B cell (primary cell): ENCODE measurements at regions not wholly inside any gene's neighbourhood (a gene's known extent, or its start where the extent isn't known, plus 50 kb on each side); places are given as distances from the start of the nearest gene placed in this dataset.

Experiments
- ATAC-seq: fragments of 200-7000 bp; cut with Tn5 transposase; one replicate; pipeline ENCODE4 v1.10.0; 2021; ENCODE audit warnings: low read depth, mild to moderate bottlenecking, moderate number of reproducible peaks, moderate library complexity
- CTCF ChIA-PET: fragments of 350-600 bp; sonication (Branson Sonifier 250); formaldehyde crosslinking; loops from one replicate; lab custom pipeline; 2021; ENCODE audit warnings: antibody characterized with exemption, inconsistent platforms; lab: Charles Lee
- POLR2A ChIA-PET: fragments of 350-600 bp; sonication (Branson Sonifier 250); formaldehyde crosslinking; loops from one replicate; lab custom pipeline; 2021; ENCODE audit warnings: antibody characterized with exemption; lab: Charles Lee
- DNase-seq: peaks from one replicate; pipeline ENCODE4 v3.0.0; 2013
- H2AFZ ChIP-seq: 2 replicates; pipeline ENCODE4 v1.6.1; 2012; ENCODE audit warnings: mild to moderate bottlenecking, low read depth, low read length; ENCODE audit not compliant: insufficient read depth, poor library complexity, severe bottlenecking
- H3K27ac ChIP-seq, 2 donors: 1 replicate in 1 of 2; 2 replicates in 1 of 2; pipeline ENCODE4 v1.5.1; 2012 to 2013; ENCODE audit warnings: low read length in 2 of 2, mild to moderate bottlenecking in 2 of 2, moderate library complexity in 1 of 2
- H3K27me3 ChIP-seq, 4 experiments: fragments of 200-600 bp in 1 of 4; sonication (generic) in 1 of 4; replicated peaks in 1 of 4; 1 replicate in 2 of 4; 2 replicates in 2 of 4; pipeline versions ENCODE4 v1.6.1 to v1.7.0; 2013 to 2016; ENCODE audit warnings: low read length in 3 of 4, mild to moderate bottlenecking in 2 of 4, mixed read lengths in 1 of 4, moderate library complexity in 1 of 4; ENCODE audit not compliant: insufficient read depth in 4 of 4, control insufficient read depth in 3 of 4; ENCODE audit errors: control extremely low read depth in 1 of 4
- H3K36me3 ChIP-seq, 2 experiments: replicated peaks in 1 of 2; 1 replicate in 1 of 2; 2 replicates in 1 of 2; pipeline versions ENCODE4 v1.6.1 to v1.7.1; 2013; ENCODE audit warnings: low read length in 1 of 2; ENCODE audit not compliant: insufficient read depth in 2 of 2, control insufficient read depth in 1 of 2; ENCODE audit errors: control extremely low read depth in 1 of 2, extremely low read depth in 1 of 2
- H3K4me1 ChIP-seq, 2 donors: fragments of 200-600 bp in 1 of 2; sonication (generic) in 1 of 2; 1 replicate in 1 of 2; 2 replicates in 1 of 2; pipeline versions ENCODE4 v1.5.1 to v1.6.1; 2013 to 2017; ENCODE audit warnings: low read length in 2 of 2; ENCODE audit not compliant: control insufficient read depth in 2 of 2, insufficient read depth in 2 of 2
- H3K4me2 ChIP-seq: replicated peaks from 2 replicates; pipeline ENCODE3; 2012; ENCODE audit warnings: mild to moderate bottlenecking, low read depth, low read length; ENCODE audit not compliant: poor library complexity, severe bottlenecking
- H3K4me3 ChIP-seq, 5 experiments: fragments of 200-600 bp in 1 of 5; sonication (generic) in 1 of 5; 1 replicate in 3 of 5; 2 replicates in 2 of 5; pipeline versions ENCODE4 v1.5.1 to v1.7.0; 2011 to 2016; ENCODE audit warnings: low read length in 4 of 5, mild to moderate bottlenecking in 4 of 5, low read depth in 2 of 5, control low read depth in 1 of 5, moderate library complexity in 1 of 5; ENCODE audit not compliant: insufficient read depth in 1 of 5; ENCODE audit errors: control extremely low read depth in 1 of 5, extremely low read depth in 1 of 5
- H3K79me2 ChIP-seq: fragments of 200-600 bp; sonication (generic); one replicate; pipeline ENCODE4 v1.6.0; 2016; ENCODE audit warnings: low read length; ENCODE audit not compliant: control insufficient read depth, insufficient read depth
- H3K9ac ChIP-seq: fragments of 200-600 bp; sonication (generic); 2 replicates; pipeline ENCODE4 v1.6.1; 2017; ENCODE audit warnings: mild to moderate bottlenecking, low read length, moderate library complexity
- H3K9me3 ChIP-seq, 3 donors: one replicate each; pipeline versions ENCODE4 v1.6.1 to v1.7.1; 2013; ENCODE audit warnings: low read length in 2 of 3; ENCODE audit not compliant: control insufficient read depth in 2 of 3, insufficient read depth in 1 of 3; ENCODE audit errors: control extremely low read depth in 1 of 3
- H4K20me1 ChIP-seq: 2 replicates; pipeline ENCODE4 v1.6.0; 2012; ENCODE audit warnings: mild to moderate bottlenecking, low read length; ENCODE audit not compliant: insufficient read depth, control insufficient read depth, poor library complexity, severe bottlenecking
- H3K27ac Mint-ChIP-seq: one replicate; pipeline ENCODE4 v1.8.0; 2021; ENCODE audit warnings: mixed read lengths
- H3K27me3 Mint-ChIP-seq: one replicate; pipeline ENCODE4 v1.8.0; 2021; ENCODE audit warnings: mixed read lengths
- H3K4me1 Mint-ChIP-seq: one replicate; pipeline ENCODE4 v1.8.0; 2021; ENCODE audit warnings: mixed read lengths
- H3K4me3 Mint-ChIP-seq: one replicate; pipeline ENCODE4 v1.8.0; 2021; ENCODE audit warnings: mixed read lengths
- H3K9me3 Mint-ChIP-seq: one replicate; pipeline ENCODE4 v1.8.0; 2022; ENCODE audit warnings: mixed read lengths; ENCODE audit not compliant: insufficient read depth
- CTCF ChIP-seq: fragments of 200-600 bp; IDR thresholded peaks from one replicate; pipeline ENCODE4 v1.8.0; 2022; ENCODE audit warnings: antibody characterized with exemption, mild to moderate bottlenecking
- EZH2 ChIP-seq: IDR thresholded peaks from 2 replicates; pipeline ENCODE4 v1.6.1; 2012; ENCODE audit warnings: borderline replicate concordance, low read depth, mild to moderate bottlenecking, moderate library complexity, low read length; ENCODE audit not compliant: insufficient read depth, poor library complexity, severe bottlenecking
- WGBS: methylation state at CpG from one replicate; pipeline ENCODE4 v1.1.5; 2013; ENCODE audit warnings: missing lambda C conversion rate; ENCODE audit not compliant: insufficient coverage; 5-methylcytosine and 5-hydroxymethylcytosine counted together
- intact Hi-C: fragments of 100-400 bp; cut with micrococcal nuclease; formaldehyde crosslinking; loops from one replicate; pipeline ENCODE4 v1.10.0; 2022

GRCh38 chr17:12195418-12195817 is 174.7 kb downstream of the MAP2K4 start:
- H3K79me2 ChIP-seq: no peaks in the 10 kb centered on the region
- H2AFZ ChIP-seq: no peak overlapping the region
- no peak overlapping the region for H3K9ac ChIP-seq
- ATAC-seq (no peak), DNase-seq (no peak)
- Mint-ChIP-seq H3K4me3 (no peak overlapping the region), H3K4me1 (no peaks in the 10 kb centered on the region), H3K9me3 (peaks cover 2% of the 10 kb centered on the region), H3K27ac (no peak overlapping the region), H3K27me3 (peaks cover 6% of the 10 kb centered on the region)
- no peaks in the 10 kb centered on the region for H3K36me3 ChIP-seq
- intact Hi-C loops: no loop called here
- no peaks in the 10 kb centered on the region for H4K20me1 ChIP-seq
- WGBS: 94% methylated on average over 2 of the region's 4 CpGs
- POLR2A ChIA-PET: no interaction called here
- no peak for TF ChIP-seq EZH2
- no peak for TF ChIP-seq CTCF
- CTCF ChIA-PET: no interaction called here
- no peak overlapping the region for H3K27ac ChIP-seq
- H3K4me1 ChIP-seq: no peaks in the 10 kb centered on the region
- no peak overlapping the region for H3K4me2 ChIP-seq
- H3K9me3 ChIP-seq: no peaks in the 10 kb centered on the region
- H3K27me3 ChIP-seq: no peaks in the 10 kb centered on the region
- no peak overlapping the region for H3K4me3 ChIP-seq

GRCh38 chr17:12201294-12201880 is 180.7 kb downstream of the MAP2K4 start:
- H3K27me3 ChIP-seq: no peaks in the 10 kb centered on the region
- Mint-ChIP-seq H3K4me1 (no peaks in the 10 kb centered on the region), H3K4me3 (no peak overlapping the region), H3K9me3 (no peaks in the 10 kb centered on the region), H3K27me3 (no peaks in the 10 kb centered on the region), H3K27ac (no peak overlapping the region)
- intact Hi-C loops: no loop called here
- H3K4me2 ChIP-seq: no peak overlapping the region
- ChIA-PET POLR2A (no interaction called here), CTCF (no interaction called here)
- no peaks in the 10 kb centered on the region for H3K9me3 ChIP-seq
- no peaks in the 10 kb centered on the region for H4K20me1 ChIP-seq
- no peak for TF ChIP-seq EZH2
- TF ChIP-seq CTCF: no peak
- DNase-seq (no peak), ATAC-seq (no peak)
- no peaks in the 10 kb centered on the region for H3K79me2 ChIP-seq
- H3K27ac ChIP-seq: no peak overlapping the region
- H2AFZ ChIP-seq: no peak overlapping the region
- no peaks in the 10 kb centered on the region for H3K4me1 ChIP-seq
- H3K4me3 ChIP-seq: no peak overlapping the region
- no peaks in the 10 kb centered on the region for H3K36me3 ChIP-seq
- no peak overlapping the region for H3K9ac ChIP-seq
- WGBS: 82% methylated on average over 3 of the region's 4 CpGs
